GM21360 (cell line): ENCODE measurements at regions not wholly inside any gene's neighbourhood (a gene's known extent, or its start where the extent isn't known, plus 50 kb on each side); places are given as distances from the start of the nearest gene placed in this dataset.
"Not testable (repeated sequence)": the region's sequence is repeated elsewhere in the genome, so short reads cannot be mapped to it uniquely, and the experiment has no call there.

Experiments
- ATAC-seq: cut with Tn5 transposase; IDR thresholded peaks from one replicate; pipeline ENCODE4 v1.9.1; 2021; ENCODE audit warnings: mild to moderate bottlenecking, moderate library complexity; ENCODE audit not compliant: unreplicated experiment

DNA sequence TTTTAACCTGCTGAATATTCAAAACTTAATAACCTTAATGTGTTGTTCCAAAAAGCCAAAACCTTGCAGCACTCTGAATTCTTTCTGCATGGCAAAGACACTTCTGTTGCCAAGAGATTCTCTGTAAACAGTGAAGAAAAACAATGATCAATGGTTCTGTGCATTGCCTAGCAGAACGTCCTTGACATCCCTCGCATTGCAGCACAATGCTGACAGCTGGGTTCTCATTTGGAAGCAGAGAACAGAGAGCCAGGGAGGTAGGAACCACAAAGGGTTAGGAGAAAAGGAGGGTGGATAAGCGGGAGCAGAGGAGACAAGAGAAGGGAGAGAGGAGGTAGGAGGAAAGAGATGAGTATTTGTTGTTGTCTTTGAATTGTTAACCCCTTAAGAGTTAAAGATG, 501.1 kb downstream of the NAV3 start:
- no peak for ATAC-seq

DNA sequence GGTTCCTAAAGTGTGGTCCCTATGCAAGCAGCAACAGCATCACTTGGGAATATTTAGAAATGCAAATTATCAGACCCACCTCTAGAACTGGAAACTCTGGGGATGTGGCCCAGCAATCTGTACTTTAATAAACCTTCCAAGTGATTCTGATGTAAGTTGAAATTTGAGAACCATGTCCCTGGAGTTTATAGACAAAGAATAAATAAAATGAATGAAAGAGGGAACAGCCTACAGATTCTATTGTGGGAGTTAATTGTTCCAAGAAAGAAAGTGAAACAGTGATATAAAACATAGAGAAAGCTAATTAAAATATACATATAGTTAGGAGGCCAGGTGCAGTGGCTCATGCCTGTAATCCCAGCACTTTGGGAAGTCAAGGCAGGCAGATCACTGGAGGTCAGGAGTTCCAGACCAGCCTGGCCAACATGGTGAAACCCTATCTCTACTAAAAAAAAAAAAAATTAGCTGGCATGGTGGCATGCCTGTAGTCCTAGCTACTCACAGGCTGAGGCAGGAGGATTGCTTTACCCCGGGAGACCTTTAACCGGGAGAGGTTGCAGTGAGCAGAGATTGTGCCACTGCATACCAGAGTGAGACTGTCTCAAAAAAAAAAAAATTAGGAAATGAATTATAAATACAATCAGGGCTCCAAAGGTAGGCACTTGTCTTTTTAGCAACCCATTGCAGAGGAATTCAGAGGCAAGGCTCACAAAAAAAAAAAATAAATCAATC, 507.5 kb downstream of the NAV3 start:
- no peak for ATAC-seq

DNA sequence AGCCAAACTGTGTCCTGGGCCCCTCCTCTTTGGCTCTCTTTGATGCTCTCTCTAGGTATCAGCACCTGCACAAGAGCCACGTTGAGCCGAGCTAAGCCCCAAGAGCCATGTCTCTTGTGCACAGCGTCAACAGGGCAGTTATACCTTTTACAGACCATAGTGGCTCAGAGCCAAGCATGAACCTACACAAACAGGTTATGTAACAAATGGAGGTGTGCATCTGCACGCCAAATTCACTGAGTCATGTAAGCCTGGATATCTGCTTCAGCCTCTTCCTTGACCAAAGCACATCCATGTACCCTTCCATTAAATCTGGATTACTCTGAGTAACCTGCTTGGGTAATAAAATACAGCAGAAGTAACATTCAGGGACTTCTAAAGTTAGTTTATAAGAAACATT, 509.7 kb downstream of the NAV3 start:
- no peak for ATAC-seq

DNA sequence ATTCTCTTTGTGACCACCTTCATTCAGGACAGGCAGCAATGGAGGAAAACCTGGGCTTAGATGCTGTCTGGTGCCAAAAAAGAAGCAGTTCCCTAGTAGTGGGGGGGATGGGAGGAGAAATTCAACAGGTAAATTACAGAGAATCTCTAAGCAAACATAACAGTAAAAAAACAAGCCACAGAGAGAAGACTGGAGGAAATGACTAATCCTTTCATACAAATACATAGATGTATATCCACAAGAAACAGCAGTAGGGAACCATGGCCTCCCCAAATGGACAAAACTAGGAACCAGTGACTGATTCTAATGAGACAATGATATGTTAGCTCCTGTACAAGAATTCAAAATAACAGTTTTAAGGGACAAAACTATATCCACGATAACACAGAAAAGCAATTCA, 513.0 kb downstream of the NAV3 start:
- no peak for ATAC-seq

DNA sequence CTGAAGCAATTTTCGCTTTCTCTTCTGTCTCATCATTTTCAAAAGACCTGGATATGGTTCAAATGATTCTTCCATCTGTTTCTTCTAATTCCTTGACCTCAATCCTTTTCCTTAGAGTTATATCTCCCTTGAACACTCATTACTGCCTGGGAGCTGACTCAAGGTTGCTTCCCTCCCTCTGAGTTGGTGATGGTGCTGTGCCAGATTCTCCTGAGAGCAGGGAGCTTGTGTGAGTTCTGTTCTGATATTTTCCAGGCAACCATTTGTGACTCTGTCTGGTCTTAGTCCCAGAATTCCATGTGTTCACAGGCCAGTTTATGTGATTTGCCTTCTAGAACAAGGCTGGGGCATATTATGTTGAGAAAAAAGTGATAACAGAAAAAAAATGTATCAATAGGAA, 505.1 kb upstream of the SYT1 start:
- ATAC-seq, result no peak

DNA sequence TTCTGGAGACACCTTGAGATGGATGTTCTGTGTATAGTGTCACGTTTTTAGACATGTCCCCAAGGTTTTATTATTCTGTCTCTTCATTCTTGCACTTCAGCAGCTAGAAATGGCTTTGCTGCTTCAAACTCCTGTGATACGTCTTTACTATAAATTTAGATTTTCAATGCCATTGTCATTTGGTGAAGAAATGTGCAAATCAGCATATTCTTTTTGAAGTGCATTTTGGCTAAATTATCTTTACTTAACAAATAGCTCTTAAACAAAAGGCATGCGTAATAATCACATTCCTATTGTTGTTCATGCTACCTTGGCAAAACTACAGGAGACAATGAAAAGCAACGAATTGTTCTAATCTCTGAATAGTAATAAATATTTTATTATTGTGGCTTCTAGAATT, 502.9 kb upstream of the SYT1 start:
- no peak for ATAC-seq

DNA sequence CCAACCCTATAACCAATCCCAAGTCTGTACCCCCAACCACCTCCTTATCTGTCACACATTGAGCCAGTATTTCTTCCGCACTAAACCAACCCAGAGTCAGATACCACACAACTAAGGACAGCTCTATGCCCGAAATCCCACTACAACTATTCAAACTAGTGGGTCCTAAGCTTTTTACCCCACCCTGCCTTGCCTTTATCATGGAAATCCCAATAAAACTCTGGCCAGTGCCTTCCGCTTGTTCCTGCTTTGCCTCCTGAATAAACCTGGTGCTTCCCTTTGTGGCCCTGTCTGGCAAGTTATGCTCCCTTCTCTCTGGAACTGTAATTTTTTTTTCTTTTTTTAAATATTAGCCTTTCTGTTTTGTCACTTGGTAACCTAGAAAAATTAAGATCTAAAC, 493.3 kb upstream of the SYT1 start:
- no peak for ATAC-seq

DNA sequence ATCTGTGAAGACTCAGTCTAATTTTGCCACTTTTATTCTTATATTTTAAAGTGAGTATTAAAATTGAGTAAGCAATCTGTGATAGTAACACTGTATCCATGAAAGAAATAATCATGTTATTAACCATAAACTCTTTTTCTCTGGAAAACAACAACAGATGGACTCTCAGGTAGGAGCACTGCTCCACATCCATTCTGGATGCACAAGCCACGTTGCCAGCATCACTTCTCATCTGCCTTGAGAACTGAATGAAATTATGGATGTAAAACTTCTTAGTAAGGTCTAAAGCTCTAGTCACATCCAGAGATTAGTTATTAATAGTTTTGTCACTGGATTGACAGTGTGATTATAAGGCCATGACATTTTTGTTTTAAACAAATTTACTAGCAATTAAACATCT, 489.1 kb upstream of the SYT1 start:
- no peak for ATAC-seq

DNA sequence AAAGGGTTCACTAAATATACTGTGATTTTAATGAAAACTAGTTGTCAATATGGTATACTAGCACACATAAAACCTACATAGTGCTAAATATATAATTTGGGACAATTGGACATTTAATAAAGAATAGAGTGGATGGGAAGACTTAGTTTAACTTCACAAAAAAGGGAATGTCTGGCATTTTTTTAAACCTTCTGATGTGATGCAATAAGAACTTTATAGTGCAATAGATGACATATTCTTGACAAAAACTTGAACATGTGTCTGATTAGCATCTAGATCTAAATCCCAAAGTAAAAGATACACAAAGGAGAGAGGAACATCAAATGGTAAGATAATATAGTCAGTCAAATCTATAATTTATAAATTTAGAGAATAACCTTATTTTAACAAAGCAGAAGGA, 488.3 kb upstream of the SYT1 start:
- no peak for ATAC-seq

DNA sequence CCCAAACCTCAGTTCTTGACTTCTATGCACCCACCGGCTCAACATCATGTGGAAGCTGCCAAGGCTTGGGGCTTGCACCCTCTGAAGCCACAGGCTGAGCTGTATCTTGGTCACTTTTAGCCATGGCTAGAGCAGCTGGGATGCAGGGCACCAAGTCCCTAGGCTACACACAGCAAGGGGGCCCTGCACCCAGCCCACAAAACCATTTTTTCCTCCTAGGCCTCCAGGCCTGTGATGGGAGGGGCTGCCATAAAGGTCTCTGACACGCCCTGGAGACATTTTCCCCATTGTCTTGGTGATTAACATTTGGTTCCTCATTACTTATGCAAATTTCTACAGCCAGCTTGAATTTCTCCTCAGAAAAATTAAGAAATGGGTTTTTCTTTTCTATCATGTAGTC, 485.5 kb upstream of the SYT1 start:
- ATAC-seq, result not testable (repeated sequence)

DNA sequence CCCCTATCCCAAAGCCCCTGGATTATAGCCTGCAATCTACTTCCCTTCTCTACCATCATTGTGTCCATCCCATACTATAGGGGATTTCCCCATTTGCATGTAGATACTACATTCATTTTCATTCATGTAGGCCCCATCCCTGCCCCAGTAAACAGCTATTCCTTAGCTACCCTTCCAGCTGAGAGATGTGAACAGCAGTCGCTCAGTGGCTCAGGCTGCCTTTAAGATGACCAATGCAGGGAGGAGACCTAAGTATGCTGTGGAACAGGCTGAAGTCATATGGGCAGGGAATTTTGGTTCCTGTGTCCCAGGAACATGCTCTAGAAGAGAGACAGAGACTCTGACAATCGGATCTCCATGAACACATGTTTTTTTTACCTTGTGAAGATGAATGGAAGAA, 481.2 kb upstream of the SYT1 start:
- ATAC-seq, result no peak

DNA sequence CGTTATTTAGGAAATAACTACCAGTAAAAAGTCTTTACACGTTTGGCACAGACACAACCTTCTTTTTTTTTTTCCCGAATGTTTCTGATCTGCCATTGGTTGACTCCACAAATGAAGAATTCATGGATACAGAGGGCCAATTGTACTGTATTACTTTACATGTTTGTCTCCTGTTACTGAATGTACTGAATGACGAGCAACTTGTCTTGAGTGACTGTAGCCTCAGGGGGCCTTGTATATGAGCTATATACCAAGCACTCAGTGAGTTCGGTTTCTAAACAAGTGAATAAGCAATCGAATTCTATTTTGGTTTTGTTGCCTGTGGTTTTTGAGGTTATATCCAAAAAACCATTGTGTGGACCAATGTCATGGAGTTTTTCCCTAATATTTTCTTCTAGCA, 480.0 kb upstream of the SYT1 start:
- ATAC-seq, result no peak

DNA sequence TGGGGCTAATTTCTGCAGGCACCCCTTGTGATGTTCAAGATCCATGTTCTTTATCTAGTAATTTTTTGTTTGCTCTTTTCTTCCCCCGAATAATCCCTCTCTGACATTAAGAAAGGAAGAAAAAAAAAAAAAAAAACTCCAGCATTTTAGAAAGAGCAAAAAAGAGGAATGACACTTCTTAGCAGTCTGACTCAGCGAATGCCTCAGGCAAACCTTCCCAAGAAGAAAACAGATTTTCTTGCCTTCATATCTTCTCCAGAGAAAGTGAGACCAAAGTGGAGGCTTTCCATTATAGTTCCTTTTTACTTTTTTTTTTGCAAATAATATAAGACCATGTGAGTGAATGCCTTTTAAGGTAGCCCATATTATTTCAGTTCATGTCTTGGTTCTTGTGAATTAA, 479.0 kb upstream of the SYT1 start:
- ATAC-seq, result no peak

DNA sequence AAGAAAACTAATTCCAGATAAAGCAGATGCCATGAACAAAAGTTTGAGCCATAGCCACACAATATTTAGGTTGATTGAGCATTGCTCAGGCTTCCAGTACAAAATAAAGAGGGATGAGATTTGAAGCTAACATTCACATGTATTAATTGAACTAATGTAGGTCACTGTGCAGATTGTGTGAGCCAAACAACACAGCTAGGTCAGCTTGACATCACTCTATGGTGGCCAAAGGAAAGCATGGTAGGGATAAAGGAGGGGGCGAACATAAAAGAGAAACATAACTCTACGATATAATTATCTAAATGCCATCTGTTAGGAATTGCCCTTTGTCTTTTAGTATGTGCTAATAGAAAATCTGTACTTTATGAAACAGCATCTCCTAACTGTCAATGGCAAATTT, 477.7 kb upstream of the SYT1 start:
- no peak for ATAC-seq

DNA sequence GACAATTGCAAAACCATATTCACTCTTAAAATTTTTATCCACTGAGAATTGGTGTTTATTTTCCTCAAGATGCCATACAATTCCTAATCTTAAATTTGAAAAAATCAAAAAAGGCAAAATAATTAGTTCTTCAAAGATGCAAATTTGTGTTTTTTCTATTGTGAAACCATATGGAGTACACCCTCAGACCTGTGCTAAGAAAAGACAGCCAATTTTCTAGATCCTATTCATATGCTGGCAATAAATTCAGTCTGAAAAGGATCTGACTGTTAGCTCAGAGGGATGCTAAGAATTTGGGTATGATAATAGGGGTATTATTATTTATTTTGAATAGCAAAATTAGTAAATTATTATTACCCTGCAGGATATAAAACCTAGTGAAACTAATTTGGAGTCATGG, 476.9 kb upstream of the SYT1 start:
- no peak for ATAC-seq

DNA sequence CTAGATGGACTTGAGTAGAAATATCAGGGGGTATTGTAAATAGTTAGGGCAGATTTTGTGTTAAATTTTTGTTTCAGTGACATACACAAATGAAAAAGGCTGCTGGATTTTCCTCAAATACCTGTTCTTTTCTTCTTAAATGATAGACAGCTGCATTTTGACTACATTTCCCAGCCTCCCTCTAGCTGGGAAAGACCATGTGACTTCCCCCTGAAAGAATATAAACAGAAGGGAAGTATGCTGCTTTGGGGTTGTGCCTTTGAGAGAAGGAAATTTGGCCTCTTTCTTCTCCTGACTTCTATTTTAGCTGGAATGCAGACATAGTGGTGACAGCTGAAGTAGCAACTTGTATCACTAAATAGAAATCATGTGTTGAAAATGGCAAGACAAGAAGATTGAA, 476.1 kb upstream of the SYT1 start:
- no peak for ATAC-seq

DNA sequence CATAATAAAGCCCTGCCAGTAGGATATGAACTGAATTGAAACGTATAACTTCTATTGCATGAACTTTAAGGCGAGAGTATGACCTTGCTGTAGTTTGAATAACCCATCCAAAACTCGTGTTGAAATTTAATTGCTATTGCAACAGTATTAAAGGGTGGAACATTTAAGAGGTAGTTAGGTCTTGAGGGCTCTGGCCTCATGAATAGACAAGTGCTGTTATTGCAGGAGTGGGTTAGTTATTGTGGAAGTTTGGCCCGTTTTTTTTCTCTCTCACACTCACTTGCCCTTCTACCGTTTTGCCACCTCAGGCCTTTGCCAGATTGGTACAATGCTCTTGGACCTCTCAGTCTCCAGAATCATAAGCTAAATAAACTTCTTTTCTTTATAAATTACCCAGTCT, 473.7 kb upstream of the SYT1 start:
- ATAC-seq, result no peak

DNA sequence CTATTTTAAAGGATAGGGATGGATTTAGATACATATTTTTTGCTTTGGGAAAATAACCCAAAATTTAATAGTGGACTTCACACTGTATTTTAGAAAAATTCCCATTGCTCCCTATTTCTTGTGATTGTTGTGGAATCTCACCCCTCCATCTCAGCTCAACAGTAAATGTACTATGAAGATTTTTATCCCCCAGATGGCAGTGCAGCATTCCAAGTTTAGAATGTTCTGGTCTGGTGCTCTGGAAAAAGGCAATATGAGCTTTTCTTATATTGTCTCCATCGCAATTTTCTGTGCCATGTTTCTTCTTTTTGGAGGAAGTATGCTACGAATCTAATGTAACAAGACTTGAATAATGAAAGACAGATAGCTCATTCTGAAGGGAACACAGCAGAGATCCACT, 471.7 kb upstream of the SYT1 start:
- no peak for ATAC-seq

DNA sequence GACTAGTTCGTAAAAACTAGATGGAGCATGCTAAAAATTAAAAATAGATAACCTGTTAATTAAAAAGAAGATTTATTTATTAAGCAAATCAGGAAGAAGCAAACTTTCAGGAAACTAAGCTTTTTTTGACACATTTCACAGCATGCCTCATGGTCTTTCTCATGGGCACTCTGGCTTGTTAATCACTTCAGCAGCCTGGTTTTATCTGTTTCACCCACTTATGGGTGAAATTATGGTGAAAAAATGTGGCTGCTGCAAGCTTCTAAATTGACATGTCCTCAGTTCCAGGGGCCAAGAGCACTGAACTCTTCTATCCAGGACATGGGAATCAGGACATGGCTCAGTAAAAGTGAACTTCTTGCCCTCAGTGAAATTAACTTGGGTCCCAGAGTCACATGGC, 468.6 kb upstream of the SYT1 start:
- no peak for ATAC-seq

DNA sequence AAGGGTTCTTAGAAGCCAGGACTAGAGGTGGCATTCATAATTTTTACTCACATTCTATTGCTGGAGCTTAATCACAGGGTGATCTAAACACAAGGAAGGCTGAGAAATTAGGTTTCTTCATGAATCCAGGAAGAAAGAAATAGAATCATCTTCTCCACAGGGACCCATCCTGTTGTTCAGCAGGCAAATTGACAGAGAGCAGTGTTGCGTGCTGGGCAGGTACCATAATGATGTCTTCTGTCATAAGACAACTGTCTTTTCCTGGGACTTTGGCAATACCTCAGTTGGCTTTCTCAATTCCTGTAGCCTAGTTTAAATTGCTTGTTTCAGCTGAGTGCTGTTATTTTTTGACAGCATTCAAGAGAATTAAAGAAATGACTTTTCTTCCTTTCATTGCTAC, 468.0 kb upstream of the SYT1 start:
- ATAC-seq, result no peak

DNA sequence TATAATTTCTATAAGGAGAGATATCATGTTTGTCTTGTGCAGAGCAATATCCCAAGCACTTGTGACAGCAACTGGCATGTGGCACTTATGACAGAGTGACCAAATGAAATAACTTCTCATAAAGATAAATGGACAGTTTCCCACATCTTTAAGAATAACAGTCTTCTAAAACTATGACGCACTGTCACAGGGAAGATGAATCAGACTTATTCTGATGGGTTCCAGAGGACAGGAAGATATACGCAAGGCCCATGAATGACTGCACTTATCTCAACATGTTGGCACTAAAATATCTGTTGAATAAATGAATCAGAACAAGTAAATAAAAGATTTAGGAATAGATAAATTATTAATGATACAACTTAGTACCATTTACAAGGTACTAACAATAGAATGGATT, 465.8 kb upstream of the SYT1 start:
- ATAC-seq, result no peak

DNA sequence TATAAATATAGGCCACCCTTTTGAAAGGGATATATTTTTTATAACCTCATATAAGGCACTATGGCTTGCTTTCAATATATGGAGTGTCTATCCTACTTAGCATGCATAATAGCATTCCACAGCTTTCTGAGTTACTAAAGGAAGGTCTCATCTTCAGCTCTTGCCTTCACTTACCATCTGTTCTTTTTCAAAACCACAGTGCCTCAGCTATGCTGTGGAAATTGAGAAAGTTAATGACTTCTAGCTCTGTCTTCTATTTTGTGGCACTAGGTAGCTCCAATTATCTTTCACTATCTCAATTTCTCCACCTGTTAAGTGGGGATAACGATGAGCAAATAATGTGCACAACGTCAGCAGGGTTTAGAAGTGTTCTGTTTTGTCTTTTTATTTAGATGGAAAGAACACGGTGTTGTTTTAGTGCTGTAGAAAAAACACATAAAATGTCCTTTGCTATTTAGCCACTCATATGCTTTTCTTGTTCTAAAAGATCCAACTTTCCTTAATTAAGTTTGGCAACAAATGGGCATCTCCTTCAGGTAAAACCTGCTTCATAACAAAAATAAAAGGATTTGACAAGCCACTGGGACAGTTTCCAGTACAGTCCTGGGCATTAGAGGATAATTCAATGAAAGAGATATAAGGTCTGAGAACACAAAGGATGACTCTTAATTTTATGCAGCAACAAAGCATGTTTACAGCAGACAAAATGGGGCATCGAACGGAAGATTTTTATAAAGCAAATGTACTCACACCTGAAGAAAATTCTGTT, 462.0 kb upstream of the SYT1 start:
- no peak for ATAC-seq

DNA sequence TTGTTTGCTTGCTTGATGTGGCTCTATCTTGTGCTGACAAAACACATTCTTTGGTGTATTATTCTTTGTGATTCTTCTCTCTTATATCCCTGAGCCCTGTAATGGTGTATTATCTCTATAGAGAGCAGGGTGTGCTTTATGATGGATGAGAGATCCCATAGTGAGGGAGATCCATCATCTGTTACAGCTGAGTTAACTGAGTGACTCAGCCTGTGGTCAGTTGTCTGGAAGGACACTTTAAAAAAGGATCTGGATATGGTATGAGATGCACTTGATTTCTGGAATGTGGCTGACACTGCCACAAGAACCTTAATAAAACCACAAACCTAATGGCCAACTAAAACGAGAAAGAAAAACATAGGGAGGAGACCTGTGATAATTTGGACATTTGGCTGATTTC, 461.4 kb upstream of the SYT1 start:
- ATAC-seq, result no peak
